Fibroblast of villous mesenchyme (primary cell): ENCODE measurements at regions not wholly inside any gene's neighbourhood (a gene's known extent, or its start where the extent isn't known, plus 50 kb on each side); places are given as distances from the start of the nearest gene placed in this dataset.

Experiments used
- DNase-seq: peaks from one replicate; pipeline ENCODE4 v3.0.0-alpha.2; 2010; ENCODE audit warnings: low read depth
- H3K4me3 ChIP-seq: 2 replicates; pipeline ENCODE4 v1.5.1; 2011; ENCODE audit warnings: low read depth, mild to moderate bottlenecking, low read length
- CTCF ChIP-seq: IDR thresholded peaks from 2 replicates; pipeline ENCODE4 v1.5.1; 2012; ENCODE audit warnings: low read depth, mild to moderate bottlenecking, low read length; ENCODE audit not compliant: insufficient read depth

GRCh38 chr13:66219506-66219905 is 1010.6 kb downstream of the PCDH9 start:
- no peak for DNase-seq
- no peak overlapping the region for H3K4me3 ChIP-seq
- no peak for TF ChIP-seq CTCF

DNA sequence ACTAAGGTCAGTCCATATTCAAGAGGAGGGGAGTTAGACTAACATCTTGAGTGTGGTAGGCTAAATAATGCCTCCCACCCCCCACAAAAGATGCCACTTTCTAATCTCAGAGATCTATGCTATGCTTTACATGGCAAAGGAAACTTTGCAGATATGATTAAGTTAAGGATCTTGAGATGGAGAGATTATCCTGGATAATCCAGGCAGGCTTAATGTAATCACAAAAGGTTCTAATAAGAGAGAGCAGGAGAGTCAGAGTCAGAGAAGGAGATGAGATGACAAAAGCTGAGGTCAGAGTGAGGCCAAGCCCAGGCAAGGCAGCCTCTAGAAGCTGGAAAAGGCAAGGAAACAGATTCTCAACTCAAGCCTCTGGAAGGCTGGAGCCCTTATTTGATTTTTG is 1011.6 kb downstream of the PCDH9 start:
- no peak for TF ChIP-seq CTCF
- no peak overlapping the region for H3K4me3 ChIP-seq
- no peak for DNase-seq

GRCh38 chr13:66216728-66217127 is 1013.4 kb downstream of the PCDH9 start:
- no peak overlapping the region for H3K4me3 ChIP-seq
- no peak for DNase-seq
- TF ChIP-seq CTCF: no peak

- no peak overlapping the region for H3K4me3 ChIP-seq
- DNase-seq: no peak
- no peak for TF ChIP-seq CTCF
Measured at GRCh38 chr13:66214467-66214866, 1015.7 kb downstream of the PCDH9 start.

DNA sequence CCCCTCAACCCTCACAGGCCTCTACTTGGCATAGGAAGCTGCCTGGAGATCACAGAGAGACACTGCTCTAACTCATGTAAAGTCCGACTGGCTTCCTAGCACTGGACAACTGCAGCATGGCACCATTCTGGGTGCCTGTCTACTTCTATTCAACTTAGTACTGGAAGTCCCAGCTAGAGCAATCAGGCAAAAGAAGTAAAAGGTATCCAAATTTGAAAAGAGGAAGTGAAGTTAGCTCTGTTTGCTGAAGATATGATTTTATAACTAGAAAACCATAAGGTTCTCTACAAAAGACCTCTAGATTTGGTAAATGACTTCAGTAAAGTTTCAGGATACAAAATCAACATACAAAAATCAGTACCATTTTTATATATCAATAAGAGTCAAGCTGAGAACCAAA is 1017.6 kb downstream of the PCDH9 start:
- TF ChIP-seq CTCF: no peak
- no peak for DNase-seq
- H3K4me3 ChIP-seq: no peak overlapping the region

DNA sequence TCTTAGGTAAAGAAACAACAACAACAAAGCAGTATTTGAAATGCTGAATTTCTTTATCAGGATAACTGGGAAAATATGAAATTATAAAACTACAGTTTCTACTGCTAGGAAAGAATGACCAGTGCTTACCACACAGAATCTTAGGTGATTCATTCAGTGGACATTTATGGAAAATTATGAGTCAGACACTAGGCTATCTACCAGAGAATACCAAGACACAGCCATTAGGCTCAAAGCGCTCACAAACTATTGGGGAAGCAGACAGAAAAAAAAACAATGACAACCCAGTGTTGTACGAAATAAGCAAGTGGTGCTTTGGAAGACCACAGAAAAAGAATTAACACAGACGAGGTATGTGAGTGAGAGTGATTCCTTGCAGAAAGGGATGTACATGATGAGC is 1019.5 kb downstream of the PCDH9 start:
- no peak for TF ChIP-seq CTCF
- DNase-seq: peak; percentile 30
- H3K4me3 ChIP-seq: no peak overlapping the region

DNA sequence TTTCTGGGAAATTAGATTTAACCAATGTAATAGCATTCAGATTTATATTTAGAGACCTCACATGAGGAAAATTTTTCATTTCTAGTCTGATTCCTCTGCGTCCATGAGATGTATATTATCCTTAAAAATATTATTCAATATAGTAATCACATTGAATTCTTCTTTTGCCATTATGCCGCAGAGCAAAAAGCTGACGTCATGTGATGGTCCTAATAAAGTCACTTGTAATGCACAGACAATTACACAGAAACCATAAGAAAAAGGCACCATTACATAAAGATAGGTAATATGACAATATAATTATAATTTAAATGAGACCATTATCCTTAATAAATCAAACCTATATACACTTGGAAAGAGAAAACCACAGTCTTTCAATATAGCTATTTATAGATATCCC is 1021.5 kb downstream of the PCDH9 start:
- no peak for TF ChIP-seq CTCF
- DNase-seq: no peak
- no peak overlapping the region for H3K4me3 ChIP-seq
